Endodermal cell (in vitro differentiated cells): ENCODE measurements at regions not wholly inside any gene's neighbourhood (a gene's known extent, or its start where the extent isn't known, plus 50 kb on each side); places are given as distances from the start of the nearest gene placed in this dataset.
"Not testable (repeated sequence)": the region's sequence is repeated elsewhere in the genome, so short reads cannot be mapped to it uniquely, and the experiment has no call there.

Experiments used
- DNase-seq: peaks from one replicate; pipeline ENCODE4 v3.0.0-alpha.2; 2017
- H3K27ac ChIP-seq: 2 replicates; pipeline ENCODE4 v1.5.1; 2013; ENCODE audit warnings: mild to moderate bottlenecking, low read depth, low read length, moderate library complexity
- H3K27me3 ChIP-seq: 2 replicates; pipeline ENCODE4 v1.6.1; 2013; ENCODE audit warnings: mild to moderate bottlenecking, low read length, moderate library complexity; ENCODE audit not compliant: insufficient read depth, control insufficient read depth, poor library complexity, severe bottlenecking
- H3K36me3 ChIP-seq: 2 replicates; pipeline ENCODE4 v1.7.0; 2013; ENCODE audit warnings: mild to moderate bottlenecking, low read length, moderate library complexity; ENCODE audit not compliant: control insufficient read depth, insufficient read depth
- H3K4me1 ChIP-seq: one replicate; pipeline ENCODE4 v1.7.0; 2013; ENCODE audit warnings: low read length; ENCODE audit not compliant: control insufficient read depth, insufficient read depth
- H3K4me3 ChIP-seq: 2 replicates; pipeline ENCODE4 v1.5.1; 2013; ENCODE audit warnings: mild to moderate bottlenecking, low read length, moderate library complexity
- H3K9ac ChIP-seq: 2 replicates; pipeline ENCODE4 v1.6.1; 2013; ENCODE audit warnings: mild to moderate bottlenecking, low read length, moderate library complexity; ENCODE audit not compliant: poor library complexity, severe bottlenecking; ENCODE audit errors: extremely low read depth
- H3K9me3 ChIP-seq: 2 replicates; pipeline ENCODE4 v1.6.1; 2013; ENCODE audit warnings: mild to moderate bottlenecking, low read length, moderate library complexity; ENCODE audit not compliant: control insufficient read depth
- H3K27ac Mint-ChIP-seq: 2 replicates; pipeline ENCODE4 v1.8.0; 2020; ENCODE audit warnings: mixed read lengths
- H3K27me3 Mint-ChIP-seq: 2 replicates; pipeline ENCODE4 v1.8.0; 2021; ENCODE audit warnings: mild to moderate bottlenecking, mixed read lengths; ENCODE audit not compliant: insufficient read depth
- H3K36me3 Mint-ChIP-seq: 2 replicates; pipeline ENCODE4 v1.8.0; 2020; ENCODE audit warnings: low read depth, mixed read lengths
- H3K4me1 Mint-ChIP-seq: 2 replicates; pipeline ENCODE4 v1.8.0; 2020; ENCODE audit warnings: mixed read lengths
- H3K4me3 Mint-ChIP-seq: 2 replicates; pipeline ENCODE4 v1.8.0; 2020; ENCODE audit warnings: mild to moderate bottlenecking, moderate library complexity, mixed read lengths
- H3K9me3 Mint-ChIP-seq: 2 replicates; pipeline ENCODE4 v1.8.0; 2020; ENCODE audit warnings: mild to moderate bottlenecking, mixed read lengths
- WGBS, 2 experiments: methylation state at CpG; one replicate each; pipeline versions ENCODE4 v1.1.5 to v1.1.7; 2013; ENCODE audit warnings: missing lambda C conversion rate in 2 of 2, mixed read lengths in 1 of 2; ENCODE audit not compliant: insufficient coverage in 1 of 2, insufficient read length in 1 of 2; 5-methylcytosine and 5-hydroxymethylcytosine counted together

DNA sequence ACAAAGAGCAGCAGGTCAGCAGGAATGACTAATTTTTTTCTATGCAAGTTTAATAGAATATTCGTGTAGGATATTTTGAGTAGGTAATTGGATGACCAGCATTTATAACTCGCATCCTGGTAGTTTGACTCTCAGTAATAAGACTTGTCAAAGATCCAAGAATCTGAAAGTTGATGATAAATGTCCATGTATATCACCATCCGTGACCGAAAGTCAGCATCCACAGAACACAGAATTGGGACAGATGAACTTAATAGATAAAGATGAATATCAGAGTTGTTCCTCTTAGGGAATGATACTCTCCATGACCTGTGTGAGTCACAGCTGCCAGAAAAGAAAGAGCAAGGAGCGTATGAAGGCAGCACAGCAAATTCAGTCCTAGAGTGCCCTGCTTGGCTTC, 79.4 kb downstream of the CCDC74A start:
- H3K27me3 Mint-ChIP-seq, H3K4me3 Mint-ChIP-seq, H3K4me3 ChIP-seq, H3K9me3 ChIP-seq, H3K36me3 ChIP-seq, DNase-seq, H3K4me1 Mint-ChIP-seq, H3K4me1 ChIP-seq, H3K27me3 ChIP-seq, H3K27ac Mint-ChIP-seq, H3K9ac ChIP-seq, H3K27ac ChIP-seq, H3K36me3 Mint-ChIP-seq, H3K9me3 Mint-ChIP-seq: not testable (repeated sequence)
- WGBS, 2 experiments, result 92 to 100% methylated on average over 5 of the region's 5 CpGs

DNA sequence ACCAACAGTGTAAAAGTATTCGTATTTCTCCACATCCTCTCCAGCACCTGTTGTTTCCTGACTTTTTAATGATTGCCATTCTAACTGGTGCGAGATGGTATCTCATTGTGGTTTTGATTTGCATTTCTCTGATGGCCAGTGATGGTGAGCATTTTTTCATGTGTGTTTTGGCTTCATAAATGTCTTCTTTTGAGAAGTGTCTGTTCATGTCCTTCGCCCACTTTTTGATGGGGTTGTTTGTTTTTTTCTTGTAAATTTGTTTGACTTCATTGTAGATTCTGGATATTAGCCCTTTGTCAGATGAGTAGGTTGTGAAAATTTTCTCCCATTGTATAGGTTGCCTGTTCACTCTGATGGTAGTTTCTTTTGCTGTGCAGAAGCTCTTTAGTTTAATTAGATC, 86.9 kb downstream of the CCDC74A start:
- H3K27me3 Mint-ChIP-seq, H3K9me3 ChIP-seq, H3K36me3 ChIP-seq, H3K36me3 Mint-ChIP-seq, H3K27me3 ChIP-seq, H3K27ac ChIP-seq, DNase-seq, H3K27ac Mint-ChIP-seq, H3K4me1 ChIP-seq, H3K4me3 Mint-ChIP-seq, H3K4me1 Mint-ChIP-seq, H3K9ac ChIP-seq, H3K9me3 Mint-ChIP-seq, H3K4me3 ChIP-seq: not testable (repeated sequence)
- WGBS, 2 experiments, result 100% methylated on average over 2 of the region's 3 CpGs; no CpG with 5 or more reads in 1 of the 2 experiments

DNA sequence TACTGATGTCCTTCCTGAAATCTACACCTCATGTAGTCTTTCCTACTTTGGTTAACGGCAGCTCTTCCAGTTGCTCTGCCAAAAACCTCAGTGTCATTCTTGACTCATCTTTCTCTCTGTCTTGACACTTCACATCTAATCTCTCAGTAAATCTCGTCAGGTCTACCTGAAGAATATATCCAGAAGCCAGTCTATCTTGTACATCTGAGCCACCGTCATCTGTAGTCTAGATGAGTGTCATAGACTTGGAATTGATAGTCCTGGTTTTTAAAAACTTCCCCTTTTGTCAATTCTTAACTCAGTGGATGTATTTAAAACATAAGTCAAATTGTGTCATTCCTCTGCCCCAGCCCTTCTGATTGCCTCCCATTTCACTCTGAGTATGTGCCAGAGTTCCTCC, 90.6 kb downstream of the CCDC74A start:
- not testable (repeated sequence) for H3K27me3 ChIP-seq, H3K4me1 ChIP-seq, H3K36me3 ChIP-seq, H3K9ac ChIP-seq, H3K9me3 ChIP-seq, H3K36me3 Mint-ChIP-seq, H3K4me3 Mint-ChIP-seq, H3K27ac ChIP-seq, H3K27ac Mint-ChIP-seq, DNase-seq, H3K4me3 ChIP-seq, H3K9me3 Mint-ChIP-seq, H3K4me1 Mint-ChIP-seq, H3K27me3 Mint-ChIP-seq
- 83 to 88% methylated on average over 2 to 3 of the region's 3 CpGs for WGBS, 2 experiments

DNA sequence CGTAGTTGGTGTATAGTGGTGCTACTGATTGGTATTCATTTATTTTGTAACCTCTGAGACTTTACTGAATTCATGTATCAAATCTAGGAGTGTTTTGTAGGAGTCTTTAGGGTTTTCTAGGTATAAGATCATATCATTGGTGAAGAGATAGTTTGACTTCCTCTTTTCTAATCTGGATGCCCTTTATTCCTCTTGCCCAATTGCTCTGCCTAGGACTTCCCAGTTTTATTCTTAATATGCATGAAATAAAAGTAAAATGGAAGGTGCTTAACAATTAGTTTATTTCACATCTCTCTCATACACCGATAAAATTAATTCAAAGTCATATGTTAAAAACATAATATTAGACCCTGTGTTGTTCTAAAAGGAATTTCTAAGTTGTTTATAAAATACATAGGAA, 95.2 kb downstream of the CCDC74A start:
- H3K27me3 Mint-ChIP-seq, H3K4me1 ChIP-seq, H3K9me3 Mint-ChIP-seq, DNase-seq, H3K4me1 Mint-ChIP-seq, H3K4me3 ChIP-seq, H3K27ac Mint-ChIP-seq, H3K9me3 ChIP-seq, H3K27ac ChIP-seq, H3K36me3 ChIP-seq, H3K9ac ChIP-seq, H3K27me3 ChIP-seq, H3K36me3 Mint-ChIP-seq, H3K4me3 Mint-ChIP-seq: not testable (repeated sequence)
- WGBS, 2 experiments, result no CpG with 5 or more reads among the region's 2 CpGs

DNA sequence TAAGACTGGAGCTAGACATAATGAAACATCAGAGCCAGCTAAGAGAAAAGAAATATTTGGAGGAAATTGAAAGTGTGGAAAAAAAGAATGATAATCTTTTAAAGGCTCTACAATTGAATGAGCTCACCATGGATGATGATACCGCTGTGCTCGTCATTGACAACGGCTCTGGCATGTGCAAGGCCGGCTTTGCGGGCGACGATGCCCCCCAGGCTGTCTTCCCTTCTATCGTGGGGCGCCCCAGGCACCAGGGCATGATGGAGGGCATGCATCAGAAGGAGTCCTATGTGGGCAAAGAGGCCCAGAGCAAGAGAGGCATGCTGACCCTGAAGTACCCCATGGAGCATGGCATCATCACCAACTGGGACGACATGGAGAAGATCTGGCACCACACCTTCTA, 98.3 kb downstream of the CCDC74A start:
- not testable (repeated sequence) for H3K9ac ChIP-seq, H3K4me1 ChIP-seq, H3K27ac ChIP-seq, H3K9me3 Mint-ChIP-seq, H3K9me3 ChIP-seq, H3K36me3 ChIP-seq, H3K4me3 ChIP-seq, DNase-seq, H3K4me1 Mint-ChIP-seq, H3K27me3 ChIP-seq, H3K27ac Mint-ChIP-seq, H3K27me3 Mint-ChIP-seq, H3K36me3 Mint-ChIP-seq, H3K4me3 Mint-ChIP-seq
- WGBS, 2 experiments, result 96 to 100% methylated on average over 1 to 10 of the region's 10 CpGs

DNA sequence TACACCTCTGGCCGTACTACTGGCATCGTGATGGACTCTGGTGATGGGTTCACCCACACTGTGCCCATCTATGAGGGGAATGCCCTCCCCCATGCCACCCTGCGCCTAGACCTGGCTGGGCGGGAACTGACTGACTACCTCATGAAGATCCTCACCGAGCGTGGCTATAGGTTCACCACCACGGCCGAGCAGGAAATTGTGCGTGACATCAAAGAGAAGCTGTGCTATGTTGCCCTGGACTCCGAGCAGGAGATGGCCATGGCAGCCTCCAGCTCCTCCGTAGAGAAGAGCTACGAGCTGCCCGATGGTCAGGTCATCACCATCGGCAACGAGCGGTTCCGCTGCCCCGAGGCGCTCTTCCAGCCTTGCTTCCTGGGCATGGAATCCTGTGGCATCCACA, 98.9 kb downstream of the CCDC74A start:
- H3K4me3 Mint-ChIP-seq, H3K36me3 ChIP-seq, H3K4me3 ChIP-seq, H3K9me3 ChIP-seq, H3K27ac Mint-ChIP-seq, H3K9ac ChIP-seq, DNase-seq, H3K36me3 Mint-ChIP-seq, H3K27me3 Mint-ChIP-seq, H3K4me1 ChIP-seq, H3K9me3 Mint-ChIP-seq, H3K4me1 Mint-ChIP-seq, H3K27me3 ChIP-seq, H3K27ac ChIP-seq: not testable (repeated sequence)
- WGBS, 2 experiments, result 84 to 89% methylated on average over 12 to 19 of the region's 19 CpGs

DNA sequence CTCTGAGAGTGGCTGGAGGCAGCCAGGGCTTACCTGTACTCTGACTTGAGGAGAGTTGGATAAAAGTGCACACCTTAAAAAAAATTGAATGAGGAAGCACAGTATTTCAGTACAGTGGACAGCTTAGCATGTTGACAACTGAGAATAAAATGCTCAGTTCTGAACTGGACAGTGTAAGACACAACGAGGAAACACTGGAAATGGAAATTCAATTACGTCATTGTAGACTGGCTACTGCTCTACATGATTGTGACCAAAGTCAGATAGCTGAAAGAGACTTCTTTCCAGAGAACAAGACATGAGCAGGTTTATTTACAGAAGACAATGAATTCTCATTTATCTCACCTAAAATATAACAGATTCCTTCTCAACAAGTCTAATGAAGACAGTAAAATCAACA, 100.1 kb downstream of the CCDC74A start:
- not testable (repeated sequence) for DNase-seq, H3K4me3 Mint-ChIP-seq, H3K27me3 ChIP-seq, H3K9me3 ChIP-seq, H3K4me1 Mint-ChIP-seq, H3K4me3 ChIP-seq, H3K36me3 Mint-ChIP-seq, H3K27ac ChIP-seq, H3K36me3 ChIP-seq, H3K4me1 ChIP-seq, H3K27ac Mint-ChIP-seq, H3K9ac ChIP-seq, H3K9me3 Mint-ChIP-seq, H3K27me3 Mint-ChIP-seq
- WGBS, 2 experiments, result 88 to 100% methylated on average over 1 to 2 of the region's 2 CpGs
